ENCODE measurements at regions not wholly inside any gene's neighbourhood (a gene's known extent, or its start where the extent isn't known, plus 50 kb on each side); places are given as distances from the start of the nearest gene placed in this dataset.
"Not testable (repeated sequence)": the region's sequence is repeated elsewhere in the genome, so short reads cannot be mapped to it uniquely, and the experiment has no call there.

- TF ChIP-seq, protein P1, sequence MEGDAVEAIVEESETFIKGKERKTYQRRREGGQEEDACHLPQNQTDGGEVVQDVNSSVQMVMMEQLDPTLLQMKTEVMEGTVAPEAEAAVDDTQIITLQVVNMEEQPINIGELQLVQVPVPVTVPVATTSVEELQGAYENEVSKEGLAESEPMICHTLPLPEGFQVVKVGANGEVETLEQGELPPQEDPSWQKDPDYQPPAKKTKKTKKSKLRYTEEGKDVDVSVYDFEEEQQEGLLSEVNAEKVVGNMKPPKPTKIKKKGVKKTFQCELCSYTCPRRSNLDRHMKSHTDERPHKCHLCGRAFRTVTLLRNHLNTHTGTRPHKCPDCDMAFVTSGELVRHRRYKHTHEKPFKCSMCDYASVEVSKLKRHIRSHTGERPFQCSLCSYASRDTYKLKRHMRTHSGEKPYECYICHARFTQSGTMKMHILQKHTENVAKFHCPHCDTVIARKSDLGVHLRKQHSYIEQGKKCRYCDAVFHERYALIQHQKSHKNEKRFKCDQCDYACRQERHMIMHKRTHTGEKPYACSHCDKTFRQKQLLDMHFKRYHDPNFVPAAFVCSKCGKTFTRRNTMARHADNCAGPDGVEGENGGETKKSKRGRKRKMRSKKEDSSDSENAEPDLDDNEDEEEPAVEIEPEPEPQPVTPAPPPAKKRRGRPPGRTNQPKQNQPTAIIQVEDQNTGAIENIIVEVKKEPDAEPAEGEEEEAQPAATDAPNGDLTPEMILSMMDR (IDR thresholded peaks at IDR 0.05), result not testable (repeated sequence)
- TF ChIP-seq POLR2AphosphoS5 (IDR thresholded peaks at IDR 0.05; ENCODE audit: insufficient read depth in 1 of 2, low read depth in 1 of 2), result not testable (repeated sequence)
These were observed 105.8 kb upstream of the NBPF11 start for GRCh38 chr1:148257886-148258285.

All from vagina (tissue), 2 donors.